DND-41 (cell line): ENCODE measurements at regions not wholly inside any gene's neighbourhood (a gene's known extent, or its start where the extent isn't known, plus 50 kb on each side); places are given as distances from the start of the nearest gene placed in this dataset.

Experiments
- EZH2 ChIP-seq: IDR thresholded peaks from 3 replicates; pipeline ENCODE4 v1.6.1; 2012; ENCODE audit warnings: borderline replicate concordance, low read depth, mild to moderate bottlenecking, moderate library complexity, low read length, inconsistent platforms; ENCODE audit not compliant: severe bottlenecking
- TF ChIP-seq, protein P1 (sequence below): IDR thresholded peaks from 2 replicates; pipeline ENCODE4 v1.5.1; 2012; ENCODE audit warnings: borderline replicate concordance, low read length, moderate library complexity, mild to moderate bottlenecking; ENCODE audit not compliant: poor library complexity, severe bottlenecking; ENCODE audit errors: extremely low read depth

DNA sequence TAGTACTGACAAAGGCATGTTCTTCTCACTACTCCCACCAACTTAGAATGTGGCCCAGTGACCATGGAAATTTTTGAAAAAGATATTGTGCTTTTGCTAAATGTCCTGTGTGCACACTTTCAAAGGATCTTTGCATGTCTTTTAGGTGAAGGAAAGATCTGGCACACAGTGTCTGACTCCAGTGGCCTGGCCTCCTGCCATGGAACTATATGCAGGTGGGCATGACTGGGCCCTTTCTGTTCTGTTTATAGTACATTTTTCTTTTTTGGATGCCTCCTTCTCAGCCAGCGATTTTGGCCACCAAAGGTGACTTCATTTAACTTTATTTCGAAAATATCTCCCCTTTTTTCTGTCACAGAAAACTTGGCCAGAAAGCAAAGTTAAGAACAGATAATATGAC lies 999.7 kb upstream of the PIK3C3 start:
- TF ChIP-seq, protein P1, sequence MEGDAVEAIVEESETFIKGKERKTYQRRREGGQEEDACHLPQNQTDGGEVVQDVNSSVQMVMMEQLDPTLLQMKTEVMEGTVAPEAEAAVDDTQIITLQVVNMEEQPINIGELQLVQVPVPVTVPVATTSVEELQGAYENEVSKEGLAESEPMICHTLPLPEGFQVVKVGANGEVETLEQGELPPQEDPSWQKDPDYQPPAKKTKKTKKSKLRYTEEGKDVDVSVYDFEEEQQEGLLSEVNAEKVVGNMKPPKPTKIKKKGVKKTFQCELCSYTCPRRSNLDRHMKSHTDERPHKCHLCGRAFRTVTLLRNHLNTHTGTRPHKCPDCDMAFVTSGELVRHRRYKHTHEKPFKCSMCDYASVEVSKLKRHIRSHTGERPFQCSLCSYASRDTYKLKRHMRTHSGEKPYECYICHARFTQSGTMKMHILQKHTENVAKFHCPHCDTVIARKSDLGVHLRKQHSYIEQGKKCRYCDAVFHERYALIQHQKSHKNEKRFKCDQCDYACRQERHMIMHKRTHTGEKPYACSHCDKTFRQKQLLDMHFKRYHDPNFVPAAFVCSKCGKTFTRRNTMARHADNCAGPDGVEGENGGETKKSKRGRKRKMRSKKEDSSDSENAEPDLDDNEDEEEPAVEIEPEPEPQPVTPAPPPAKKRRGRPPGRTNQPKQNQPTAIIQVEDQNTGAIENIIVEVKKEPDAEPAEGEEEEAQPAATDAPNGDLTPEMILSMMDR: no peak
- no peak for TF ChIP-seq EZH2
